K562 (cell line): ENCODE measurements at regions not wholly inside any gene's neighbourhood (a gene's known extent, or its start where the extent isn't known, plus 50 kb on each side); places are given as distances from the start of the nearest gene placed in this dataset.
"Not testable (repeated sequence)": the region's sequence is repeated elsewhere in the genome, so short reads cannot be mapped to it uniquely, and the experiment has no call there.

ENCODE experiments used
- ATF4 ChIP-seq: fragments of 450-650 bp; formaldehyde crosslinking; IDR thresholded peaks from 2 replicates; pipeline ENCODE4 v1.4.0; 2022; ENCODE audit warnings: mild to moderate bottlenecking, moderate library complexity
- JUN ChIP-seq, 2 experiments: sonication (generic) in 1 of 2; formaldehyde crosslinking in 1 of 2; IDR thresholded peaks; 2 replicates each; pipeline versions ENCODE4 v1.6.1 to v1.8.0; 2012 to 2022; ENCODE audit warnings: borderline replicate concordance in 2 of 2, mild to moderate bottlenecking in 2 of 2, improper control_type of control experiment in 1 of 2, low read depth in 1 of 2, low read length in 1 of 2, missing genetic modification reagents in 1 of 2
- NCOA1 ChIP-seq: fragments of 450-650 bp; IDR thresholded peaks from 2 replicates; pipeline ENCODE4 v1.6.1; 2016; ENCODE audit warnings: low read depth
- POLR2A ChIP-seq: fragments of 450-650 bp; conservative IDR thresholded peaks from 2 replicates; pipeline ENCODE4 v1.6.1; 2016
- RNF2 ChIP-seq: sonication (generic); IDR thresholded peaks from 2 replicates; pipeline ENCODE4 v1.6.1; 2016
- ZBTB1 ChIP-seq: sonication (generic); formaldehyde crosslinking; IDR thresholded peaks from 2 replicates; pipeline ENCODE4 v1.8.1; 2023; ENCODE audit warnings: missing genetic modification reagents, low read depth, mild to moderate bottlenecking, borderline replicate concordance
- ZNF277 ChIP-seq: fragments of 250-450 bp; sonication (Bioruptor Pico); IDR thresholded peaks from 2 replicates; pipeline ENCODE4 v1.8.0; 2022; ENCODE audit warnings: inconsistent platforms, mild to moderate bottlenecking, moderate library complexity, borderline replicate concordance
- ZNF780A ChIP-seq: fragments of 250-450 bp; sonication (Bioruptor Pico); IDR thresholded peaks from 2 replicates; pipeline ENCODE4 v1.5.0; 2021; ENCODE audit warnings: mild to moderate bottlenecking
- ZZZ3 ChIP-seq: fragments of 450-650 bp; IDR thresholded peaks from 2 replicates; pipeline ENCODE4 v1.6.1; 2016; ENCODE audit warnings: antibody characterized with exemption, mild to moderate bottlenecking, moderate library complexity
- TF ChIP-seq, protein P1 (sequence below), 3 experiments: IDR thresholded peaks in 2 of 3; conservative IDR thresholded peaks in 1 of 3; 2 replicates each; pipeline ENCODE4 v1.5.1; 2011 to 2012; ENCODE audit warnings: low read length in 3 of 3, mild to moderate bottlenecking in 3 of 3, control low read depth in 2 of 3, improper control_type of control experiment in 1 of 3, inconsistent platforms in 1 of 3, low read depth in 1 of 3, mixed read lengths in 1 of 3, moderate library complexity in 1 of 3; ENCODE audit not compliant: insufficient read depth in 2 of 3

DNA sequence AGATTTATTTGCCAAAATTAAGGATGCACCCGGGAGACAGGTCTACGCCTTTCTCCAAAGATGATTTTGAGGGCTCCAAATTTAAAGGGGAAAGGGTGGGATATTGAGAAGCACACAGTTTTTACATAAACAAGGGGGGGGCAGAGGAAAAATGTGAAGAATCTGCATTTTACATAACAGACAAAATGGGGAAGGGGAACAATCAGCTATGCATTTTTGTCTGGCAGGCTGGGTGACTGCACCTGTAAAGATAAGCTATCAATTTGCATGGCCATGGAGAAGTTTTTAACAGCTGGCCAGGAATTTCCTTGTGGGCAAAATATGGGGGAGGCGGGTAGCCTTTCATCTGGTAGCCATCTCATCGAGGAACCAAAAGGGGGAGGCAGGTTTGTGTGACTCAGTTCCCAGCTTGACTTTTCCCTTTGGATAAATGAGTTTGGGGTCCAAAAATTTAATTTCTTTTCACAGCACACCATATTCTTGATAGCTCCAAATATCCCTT lies 331.3 kb downstream of the PCDH11X start:
- TF ChIP-seq RNF2; JUN (IDR thresholded peaks at IDR 0.05; ENCODE audit: borderline replicate concordance, low read depth, low read length); JUN (CRISPR knock-in tag; IDR thresholded peaks at IDR 0.05; ENCODE audit: borderline replicate concordance); ZZZ3; NCOA1; POLR2A; ATF4 (CRISPR knock-in tag); ZBTB1; ZNF780A (CRISPR knock-in tag); ZNF277 (CRISPR knock-in tag): not testable (repeated sequence)
- TF ChIP-seq, protein P1, sequence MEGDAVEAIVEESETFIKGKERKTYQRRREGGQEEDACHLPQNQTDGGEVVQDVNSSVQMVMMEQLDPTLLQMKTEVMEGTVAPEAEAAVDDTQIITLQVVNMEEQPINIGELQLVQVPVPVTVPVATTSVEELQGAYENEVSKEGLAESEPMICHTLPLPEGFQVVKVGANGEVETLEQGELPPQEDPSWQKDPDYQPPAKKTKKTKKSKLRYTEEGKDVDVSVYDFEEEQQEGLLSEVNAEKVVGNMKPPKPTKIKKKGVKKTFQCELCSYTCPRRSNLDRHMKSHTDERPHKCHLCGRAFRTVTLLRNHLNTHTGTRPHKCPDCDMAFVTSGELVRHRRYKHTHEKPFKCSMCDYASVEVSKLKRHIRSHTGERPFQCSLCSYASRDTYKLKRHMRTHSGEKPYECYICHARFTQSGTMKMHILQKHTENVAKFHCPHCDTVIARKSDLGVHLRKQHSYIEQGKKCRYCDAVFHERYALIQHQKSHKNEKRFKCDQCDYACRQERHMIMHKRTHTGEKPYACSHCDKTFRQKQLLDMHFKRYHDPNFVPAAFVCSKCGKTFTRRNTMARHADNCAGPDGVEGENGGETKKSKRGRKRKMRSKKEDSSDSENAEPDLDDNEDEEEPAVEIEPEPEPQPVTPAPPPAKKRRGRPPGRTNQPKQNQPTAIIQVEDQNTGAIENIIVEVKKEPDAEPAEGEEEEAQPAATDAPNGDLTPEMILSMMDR (IDR thresholded peaks at IDR 0.05 in 2 of 3, conservative IDR thresholded peaks at IDR 0.05 in 1 of 3; ENCODE audit: insufficient read depth in 2 of 3, low read depth in 1 of 3, low read length in 3 of 3) = not testable (repeated sequence)
